ENCODE measurements at regions not wholly inside any gene's neighbourhood (a gene's known extent, or its start where the extent isn't known, plus 50 kb on each side); places are given as distances from the start of the nearest gene placed in this dataset.
"Not testable (repeated sequence)": the region's sequence is repeated elsewhere in the genome, so short reads cannot be mapped to it uniquely, and the experiment has no call there.

DNA sequence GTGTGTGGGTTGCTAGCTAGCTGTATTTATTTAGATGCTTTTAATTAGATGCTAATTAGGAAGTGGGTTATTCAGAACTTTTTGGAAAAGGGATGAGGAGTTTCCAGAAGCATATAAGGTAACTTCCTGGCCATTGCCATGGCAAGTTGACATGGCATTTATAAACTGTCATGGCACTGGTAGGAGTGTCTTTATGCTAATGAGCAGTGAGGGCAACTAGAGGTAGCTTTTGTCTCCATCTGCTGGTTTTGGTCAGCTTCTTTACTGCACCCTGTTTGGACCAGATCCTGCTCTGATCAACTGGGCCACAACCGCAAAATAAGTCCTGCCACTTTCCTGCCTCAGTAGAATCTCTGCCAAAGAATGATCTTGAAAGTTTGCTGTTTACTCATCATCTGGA, 105.5 kb downstream of the PPIAL4A start:
- not testable (repeated sequence) for H2BK15ac ChIP-seq (ENCODE audit: low read depth, low read length); H2BK120ac ChIP-seq (ENCODE audit: low read depth, low read length, poor library complexity, severe bottlenecking); H3K27ac Mint-ChIP-seq; H4K8ac ChIP-seq (replicated peaks; ENCODE audit: insufficient read length, low read depth, low read length); H4K91ac ChIP-seq (ENCODE audit: insufficient read length, low read depth, low read length); H4K5ac ChIP-seq (ENCODE audit: insufficient read length, low read depth, low read length); H3K9ac ChIP-seq (ENCODE audit: extremely low read depth, insufficient read length, low read length); H3K4me1 Mint-ChIP-seq; H3K4me3 Mint-ChIP-seq; H3K9me3 ChIP-seq (ENCODE audit: control insufficient read depth, low read depth, low read length); H2BK5ac ChIP-seq (ENCODE audit: insufficient read length, low read length); H3K79me1 ChIP-seq (ENCODE audit: insufficient read depth, low read depth, low read length, poor library complexity, severe bottlenecking); H2AK5ac ChIP-seq (ENCODE audit: insufficient read length, low read length); H3K56ac ChIP-seq (ENCODE audit: insufficient read length, low read depth, low read length); H3K23me2 ChIP-seq (ENCODE audit: insufficient read length, low read depth, low read length, poor library complexity, severe bottlenecking); DNase-seq; H3K4me2 ChIP-seq (ENCODE audit: insufficient read depth, insufficient read length, low read length); H3K9me3 Mint-ChIP-seq; H3K27ac ChIP-seq (ENCODE audit: insufficient read length, low read depth, low read length); H4K20me1 ChIP-seq (ENCODE audit: control insufficient read depth, insufficient read depth, insufficient read length); H3K4me1 ChIP-seq (ENCODE audit: insufficient read depth, low read length); H3K36me3 Mint-ChIP-seq (ENCODE audit: insufficient read depth in 1 of 3, low read depth in 3 of 3); H3T11ph ChIP-seq (ENCODE audit: low read length); H3K18ac ChIP-seq (ENCODE audit: insufficient read length, low read depth, low read length); H3K14ac ChIP-seq (ENCODE audit: insufficient read depth, low read length); H3K4ac ChIP-seq (ENCODE audit: low read depth, low read length); H2BK12ac ChIP-seq (ENCODE audit: insufficient read length, low read depth, low read length); H3K27me3 Mint-ChIP-seq (ENCODE audit: low read depth); H3K23ac ChIP-seq (ENCODE audit: insufficient read length, low read depth, low read length); H3K27me3 ChIP-seq (ENCODE audit: insufficient read depth, low read length); H2BK20ac ChIP-seq (ENCODE audit: low read depth, low read length, poor library complexity, severe bottlenecking); H2AFZ ChIP-seq (ENCODE audit: low read length); H3K79me2 ChIP-seq (ENCODE audit: insufficient read depth, low read length)
- no CpG with 5 or more reads among the region's 1 CpG for WGBS (ENCODE audit: extremely low coverage, insufficient read length, low lambda C conversion rate)

GRCh38 chr1:121001090-121001726, 111.6 kb downstream of the PPIAL4A start:
- not testable (repeated sequence) for H3K79me1 ChIP-seq (ENCODE audit: insufficient read depth, low read depth, low read length, poor library complexity, severe bottlenecking); H2BK20ac ChIP-seq (ENCODE audit: low read depth, low read length, poor library complexity, severe bottlenecking); H3K4me1 Mint-ChIP-seq; H3K9me3 Mint-ChIP-seq; H3K4me1 ChIP-seq (ENCODE audit: insufficient read depth, low read length); H3K4ac ChIP-seq (ENCODE audit: low read depth, low read length); H3K18ac ChIP-seq (ENCODE audit: insufficient read length, low read depth, low read length); H4K91ac ChIP-seq (ENCODE audit: insufficient read length, low read depth, low read length); H2BK120ac ChIP-seq (ENCODE audit: low read depth, low read length, poor library complexity, severe bottlenecking); H3K27ac Mint-ChIP-seq; H3T11ph ChIP-seq (ENCODE audit: low read length); H3K79me2 ChIP-seq (ENCODE audit: insufficient read depth, low read length); H3K4me3 Mint-ChIP-seq; DNase-seq; H2AFZ ChIP-seq (ENCODE audit: low read length); H3K56ac ChIP-seq (ENCODE audit: insufficient read length, low read depth, low read length); H4K5ac ChIP-seq (ENCODE audit: insufficient read length, low read depth, low read length); H3K4me2 ChIP-seq (ENCODE audit: insufficient read depth, insufficient read length, low read length); H2AK5ac ChIP-seq (ENCODE audit: insufficient read length, low read length); H4K20me1 ChIP-seq (ENCODE audit: control insufficient read depth, insufficient read depth, insufficient read length); H3K9ac ChIP-seq (ENCODE audit: extremely low read depth, insufficient read length, low read length); H2BK15ac ChIP-seq (ENCODE audit: low read depth, low read length); H3K23me2 ChIP-seq (ENCODE audit: insufficient read length, low read depth, low read length, poor library complexity, severe bottlenecking); H2BK12ac ChIP-seq (ENCODE audit: insufficient read length, low read depth, low read length); H3K27me3 Mint-ChIP-seq (ENCODE audit: low read depth); H3K23ac ChIP-seq (ENCODE audit: insufficient read length, low read depth, low read length); H3K14ac ChIP-seq (ENCODE audit: insufficient read depth, low read length); H3K27me3 ChIP-seq (ENCODE audit: insufficient read depth, low read length); H3K36me3 Mint-ChIP-seq (ENCODE audit: insufficient read depth in 1 of 3, low read depth in 3 of 3); H2BK5ac ChIP-seq (ENCODE audit: insufficient read length, low read length); H4K8ac ChIP-seq (replicated peaks; ENCODE audit: insufficient read length, low read depth, low read length); H3K27ac ChIP-seq (ENCODE audit: insufficient read length, low read depth, low read length); H3K9me3 ChIP-seq (ENCODE audit: control insufficient read depth, low read depth, low read length)
- WGBS (ENCODE audit: extremely low coverage, insufficient read length, low lambda C conversion rate): no CpG with 5 or more reads among the region's 10 CpGs
